RCC 7860 (cell line): ENCODE measurements at regions not wholly inside any gene's neighbourhood (a gene's known extent, or its start where the extent isn't known, plus 50 kb on each side); places are given as distances from the start of the nearest gene placed in this dataset.

Source experiments
- DNase-seq: peaks from one replicate; pipeline ENCODE4 v3.0.0-alpha.2; 2015; ENCODE audit warnings: low spot score
- FAIRE-seq: peaks from 2 replicates; lab custom pipeline; 2012; peaks lifted over from hg19 to GRCh38; lab: Jason Lieb, UNC

- peak; percentile 48 for DNase-seq
- no peak for FAIRE-seq
Observed at GRCh38 chr15:47987908-47988532, 132.8 kb upstream of the SLC24A5 start.

DNA sequence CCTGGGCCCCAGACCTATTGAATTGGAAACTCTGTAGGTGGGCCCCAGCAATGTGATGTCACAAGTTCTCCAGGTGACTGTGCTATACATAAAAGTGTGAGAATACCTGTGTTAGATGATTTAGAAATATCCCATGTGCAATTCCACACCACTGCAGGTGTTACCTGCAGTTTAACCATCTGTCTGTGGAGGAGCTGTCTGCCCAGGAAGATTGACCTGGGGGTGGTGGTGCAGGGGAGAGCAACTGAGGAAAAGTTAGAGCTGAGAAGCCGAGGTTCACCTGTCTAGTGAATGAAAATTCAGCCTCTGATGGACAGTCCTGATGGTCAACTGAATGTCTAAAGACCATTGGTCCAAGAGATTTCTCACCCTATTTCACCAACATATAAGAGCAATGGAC is 132.2 kb upstream of the SLC24A5 start:
- FAIRE-seq = no peak
- no peak for DNase-seq

DNA sequence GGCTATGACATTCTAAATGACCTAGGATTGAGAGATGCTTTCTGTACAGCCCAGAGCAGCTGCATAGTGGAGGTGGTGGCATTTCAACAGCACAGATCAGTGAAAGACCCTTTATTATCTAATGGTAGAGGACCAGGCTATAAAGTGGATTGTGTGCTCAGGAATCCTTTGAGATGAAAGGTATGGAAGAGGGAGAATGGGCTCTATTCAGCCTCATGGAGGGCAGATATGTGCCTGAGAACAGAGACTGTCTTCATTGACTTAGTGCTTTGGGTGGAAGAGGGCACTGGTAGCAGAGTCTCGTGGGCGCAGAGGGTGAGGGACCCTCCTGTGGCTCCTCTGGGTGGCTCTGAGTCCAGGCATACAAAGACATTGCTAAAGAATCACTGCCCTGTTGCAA is 130.0 kb upstream of the SLC24A5 start:
- no peak for DNase-seq
- no peak for FAIRE-seq

- DNase-seq (no peak), FAIRE-seq (no peak)
Observed at GRCh38 chr15:47991357-47991756, 129.4 kb upstream of the SLC24A5 start.

GRCh38 chr15:47993051-47993450 is 127.7 kb upstream of the SLC24A5 start:
- FAIRE-seq = no peak
- no peak for DNase-seq

GRCh38 chr15:47997195-47998080 is 123.4 kb upstream of the SLC24A5 start:
- FAIRE-seq (no peak), DNase-seq (no peak)

- FAIRE-seq (no peak), DNase-seq (no peak)
Observed at GRCh38 chr15:47998619-47999019, 122.2 kb upstream of the SLC24A5 start.

GRCh38 chr15:48001393-48002039 is 119.3 kb upstream of the SLC24A5 start:
- FAIRE-seq = no peak
- DNase-seq = no peak

DNA sequence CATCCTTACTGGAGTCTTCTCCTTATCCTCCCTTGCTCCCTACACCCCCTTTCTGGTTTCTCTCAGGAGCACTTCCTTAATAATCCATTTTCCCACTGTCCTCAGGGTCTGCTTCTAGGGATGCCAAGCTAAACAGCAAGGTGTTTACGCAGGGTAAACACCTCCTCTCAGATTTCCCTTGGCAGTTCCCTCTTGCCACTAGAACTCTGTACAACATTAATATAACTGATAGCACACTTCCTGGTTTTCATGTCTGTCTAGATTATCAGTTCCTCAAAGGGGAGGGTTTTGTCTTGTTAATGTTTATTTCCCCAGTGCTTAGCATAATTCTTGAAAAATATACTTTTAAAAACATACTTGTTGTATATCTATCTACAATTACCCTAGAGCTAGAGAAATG is 118.0 kb upstream of the SLC24A5 start:
- DNase-seq (no peak), FAIRE-seq (no peak)

DNA sequence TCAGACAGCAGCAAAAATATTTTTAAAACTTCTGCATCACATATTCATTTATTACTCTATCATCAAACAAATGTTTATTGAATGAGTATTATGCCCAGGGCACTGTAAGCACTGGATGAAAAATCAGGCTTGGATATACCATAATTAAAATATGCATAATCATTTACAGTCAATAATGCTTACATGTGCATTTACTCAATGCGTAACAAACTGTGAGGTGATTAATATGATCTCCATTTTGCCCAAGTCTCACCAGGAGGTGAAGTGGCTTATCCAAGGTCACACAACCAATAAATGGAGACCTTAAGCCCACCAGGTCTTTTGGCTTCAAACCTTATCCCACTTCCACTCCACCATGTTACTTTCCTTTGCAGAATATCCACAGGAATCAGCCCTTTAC is 117.3 kb upstream of the SLC24A5 start:
- FAIRE-seq (no peak), DNase-seq (no peak)

DNA sequence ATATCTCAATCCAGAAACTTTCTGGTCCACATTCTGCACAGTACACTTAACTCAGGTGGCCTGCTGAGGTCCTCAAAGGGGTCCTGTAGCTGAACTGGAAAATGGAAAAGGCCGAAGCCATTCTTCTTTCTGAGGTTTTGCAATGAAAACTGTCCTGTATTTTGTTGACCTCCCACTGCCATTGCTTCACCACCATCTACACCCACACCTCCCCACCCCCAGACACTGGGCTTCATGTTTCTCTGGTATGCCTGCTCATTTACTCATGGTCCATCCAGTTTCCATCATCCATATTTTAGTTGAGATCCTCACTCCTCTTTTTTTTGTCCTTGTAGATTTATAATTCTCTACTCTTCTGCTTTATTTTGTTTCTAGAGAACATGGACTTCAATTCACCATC is 115.7 kb upstream of the SLC24A5 start:
- FAIRE-seq (no peak), DNase-seq (no peak)

DNA sequence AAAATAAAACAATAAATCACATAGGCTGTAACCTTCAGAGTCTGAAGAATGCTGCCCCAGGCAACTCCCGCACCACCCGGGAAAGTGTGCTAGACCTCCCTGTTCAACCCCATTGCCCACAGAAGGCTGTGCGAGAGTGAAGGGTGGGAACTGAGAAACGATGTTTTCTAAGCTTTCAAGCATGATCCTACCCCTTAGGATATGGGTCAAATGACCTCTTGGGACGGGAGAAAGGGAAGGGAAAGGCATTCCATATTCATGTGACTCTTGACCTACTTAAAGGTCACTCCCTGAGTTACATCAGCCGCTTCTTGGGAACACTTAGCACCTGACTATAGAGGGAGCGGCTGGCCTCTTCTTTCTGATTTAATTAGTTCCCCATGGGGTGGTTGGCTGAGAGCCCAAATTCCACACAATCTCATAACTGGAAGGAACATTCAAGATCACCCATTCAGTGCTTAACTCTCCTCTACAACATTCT is 114.7 kb upstream of the SLC24A5 start:
- FAIRE-seq (no peak), DNase-seq (no peak)

DNA sequence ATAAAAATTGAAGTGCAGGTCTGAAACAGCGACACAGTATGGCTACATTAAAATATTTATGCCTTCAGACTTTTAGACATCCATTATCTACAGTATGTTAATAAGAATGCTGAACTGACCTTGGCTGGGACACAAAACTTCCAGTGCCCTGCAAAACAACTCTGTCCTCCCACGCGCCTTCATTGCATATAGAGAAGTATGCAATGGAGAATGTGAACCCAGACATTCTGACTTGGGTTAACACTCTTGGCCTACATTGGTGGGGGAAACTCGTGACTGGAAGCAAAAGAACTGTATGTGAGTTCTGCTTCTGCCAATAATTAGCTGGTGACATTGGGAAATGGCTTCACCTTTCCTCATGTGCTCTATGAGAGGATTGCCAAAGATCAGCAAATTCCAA is 110.5 kb upstream of the SLC24A5 start:
- FAIRE-seq (no peak), DNase-seq (no peak)

DNA sequence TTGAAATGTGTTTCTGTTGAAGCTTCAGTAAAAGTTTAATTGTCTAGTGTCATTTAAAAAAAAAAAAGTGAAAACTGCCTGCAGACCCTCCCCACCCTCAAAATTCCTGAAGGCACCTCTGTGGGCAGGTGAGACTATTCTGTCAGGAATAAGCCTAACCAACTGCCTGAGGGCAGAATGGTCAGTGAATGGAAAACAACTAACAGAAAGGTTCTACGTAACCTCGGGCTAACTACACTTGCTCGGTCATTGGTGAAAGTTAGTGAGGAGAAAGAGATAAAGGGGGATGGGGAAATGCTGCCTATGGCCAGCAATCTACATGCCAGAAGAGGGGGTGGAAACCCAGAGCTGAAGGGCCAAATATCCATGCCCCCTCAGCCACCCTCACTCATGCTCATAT is 108.6 kb upstream of the SLC24A5 start:
- FAIRE-seq (no peak), DNase-seq (no peak)

DNA sequence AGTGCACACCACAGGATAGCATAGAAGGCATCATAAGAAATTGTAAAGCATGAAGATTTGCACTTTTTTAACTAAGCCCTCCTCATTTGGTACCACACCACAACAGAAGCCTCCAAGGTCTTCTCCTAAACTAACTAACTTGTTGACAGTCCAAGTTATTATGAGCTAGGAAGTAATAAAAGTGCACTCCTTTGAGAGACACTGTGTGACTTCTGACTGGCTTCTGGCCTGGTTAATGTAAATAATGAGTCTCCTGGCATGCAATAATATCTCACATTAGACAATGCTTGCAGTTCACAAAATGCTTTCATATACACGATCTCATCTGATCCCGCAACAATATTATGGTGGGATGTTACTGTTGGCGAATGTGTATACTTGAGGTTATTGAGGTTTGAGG is 103.9 kb upstream of the SLC24A5 start:
- DNase-seq (no peak), FAIRE-seq (no peak)

- DNase-seq (no peak), FAIRE-seq (no peak)
Observed at GRCh38 chr15:48017747-48018146, 103.0 kb upstream of the SLC24A5 start.

DNA sequence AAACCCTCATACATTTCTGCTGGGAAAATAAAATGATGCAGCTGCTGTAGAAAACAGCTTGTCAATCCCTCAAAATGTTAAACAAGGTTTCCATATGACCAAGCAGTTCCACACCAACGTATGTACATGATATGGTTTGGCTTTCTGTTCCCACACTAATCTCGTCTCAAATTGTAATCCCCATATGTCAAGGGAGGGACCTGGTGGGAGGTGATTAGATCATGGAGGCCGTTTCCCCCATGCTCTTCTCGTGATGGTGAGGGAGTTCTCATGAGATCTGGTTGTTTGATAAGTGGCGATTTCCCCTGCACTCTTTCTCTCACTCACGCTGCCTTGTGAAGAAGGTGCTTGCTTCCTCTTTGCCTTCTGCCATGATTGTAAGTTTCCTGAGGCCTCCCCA is 100.6 kb upstream of the SLC24A5 start:
- FAIRE-seq (no peak), DNase-seq (no peak)

DNA sequence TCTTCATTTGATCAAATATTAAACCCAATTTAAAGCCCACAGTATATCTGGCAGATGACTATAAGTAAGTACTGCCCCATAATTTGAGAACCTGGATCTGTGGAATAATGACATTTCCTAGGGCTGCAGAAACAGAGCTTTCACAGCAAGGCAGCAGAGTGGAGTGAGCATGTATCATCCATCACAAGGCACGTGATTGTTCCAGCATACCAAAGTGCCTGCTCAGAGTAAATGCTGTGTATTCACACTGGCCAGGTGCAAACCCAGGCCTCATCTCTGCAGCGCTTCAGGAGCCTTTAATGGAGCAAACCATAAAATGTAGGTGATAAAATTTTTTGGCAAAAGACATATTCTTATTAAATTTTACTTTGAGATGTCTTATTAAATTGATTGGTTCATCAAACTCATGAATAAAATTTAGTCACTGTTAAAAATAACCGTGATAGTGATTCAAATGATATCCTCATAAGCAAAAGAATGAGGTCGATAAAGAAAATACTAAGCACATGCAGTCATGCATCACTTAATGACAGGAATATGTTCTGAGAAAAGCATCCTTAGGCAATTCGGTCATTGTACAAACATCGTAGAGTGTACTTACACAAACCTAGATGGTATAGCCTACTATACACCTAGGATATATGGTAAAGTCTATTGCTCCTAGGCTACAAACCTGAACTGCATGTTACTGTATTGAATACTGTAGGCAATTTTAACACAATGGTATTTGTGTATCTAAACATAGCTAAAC is 99.3 kb upstream of the SLC24A5 start:
- DNase-seq (no peak), FAIRE-seq (no peak)

DNA sequence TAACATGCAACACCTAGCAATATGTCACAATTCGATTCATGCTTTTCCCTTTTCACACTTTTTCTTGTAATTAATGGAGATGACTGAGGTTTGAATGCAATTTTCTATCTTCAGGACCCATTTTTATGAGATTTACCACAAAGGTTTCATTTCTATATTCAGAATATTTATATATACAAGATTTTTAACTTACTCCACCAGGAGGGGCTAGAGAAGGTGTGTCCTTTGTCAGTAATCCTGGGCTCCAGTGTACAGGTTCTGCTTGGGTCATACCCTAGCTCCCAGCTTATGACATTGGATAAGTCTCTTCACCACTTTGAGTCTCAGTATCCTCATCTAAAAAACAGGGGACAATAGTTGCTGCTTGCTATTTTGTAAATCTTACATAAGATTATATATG is 95.7 kb upstream of the SLC24A5 start:
- DNase-seq = no peak
- no peak for FAIRE-seq

DNA sequence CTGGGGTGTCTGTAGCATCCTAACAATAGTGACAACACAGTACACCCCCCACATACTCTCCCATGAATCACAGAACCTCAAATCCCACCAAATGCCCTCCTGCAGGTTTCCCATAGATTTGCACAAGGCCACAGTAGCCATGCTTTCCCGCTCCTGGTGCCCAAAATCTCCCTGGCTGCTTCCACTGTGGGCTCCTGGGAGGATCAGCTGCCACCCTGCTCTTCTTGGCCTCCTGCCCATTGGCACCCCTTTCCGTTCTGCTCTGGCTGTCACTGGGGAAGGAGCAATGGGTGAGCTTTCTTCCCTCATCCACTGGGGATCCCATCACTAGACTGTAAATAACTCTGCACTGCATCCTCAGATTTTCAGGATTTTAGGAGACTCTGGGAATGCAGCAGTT is 92.1 kb upstream of the SLC24A5 start:
- no peak for FAIRE-seq
- DNase-seq = no peak

- no peak for FAIRE-seq
Observed at GRCh38 chr15:48029642-48030041, 91.1 kb upstream of the SLC24A5 start.

More at GRCh38 chr15:48029642-48030041, 91.1 kb upstream of the SLC24A5 start:
- no peak for DNase-seq
